DMS 273 (cell line): ENCODE measurements at regions not wholly inside any gene's neighbourhood (a gene's known extent, or its start where the extent isn't known, plus 50 kb on each side); places are given as distances from the start of the nearest gene placed in this dataset.
"Not testable (repeated sequence)": the region's sequence is repeated elsewhere in the genome, so short reads cannot be mapped to it uniquely, and the experiment has no call there.

ENCODE experiments used
- DNase-seq: peaks from one replicate; lab custom pipeline; 2025; ENCODE audit not compliant: unreplicated experiment; lab: John Stamatoyannopoulos, UW

GRCh38 chr13:90336507-90336906 lies 1011.0 kb upstream of the MIR17HG start:
- DNase-seq, result no peak

GRCh38 chr13:90341348-90341747 lies 1006.1 kb upstream of the MIR17HG start:
- not testable (repeated sequence) for DNase-seq

DNA sequence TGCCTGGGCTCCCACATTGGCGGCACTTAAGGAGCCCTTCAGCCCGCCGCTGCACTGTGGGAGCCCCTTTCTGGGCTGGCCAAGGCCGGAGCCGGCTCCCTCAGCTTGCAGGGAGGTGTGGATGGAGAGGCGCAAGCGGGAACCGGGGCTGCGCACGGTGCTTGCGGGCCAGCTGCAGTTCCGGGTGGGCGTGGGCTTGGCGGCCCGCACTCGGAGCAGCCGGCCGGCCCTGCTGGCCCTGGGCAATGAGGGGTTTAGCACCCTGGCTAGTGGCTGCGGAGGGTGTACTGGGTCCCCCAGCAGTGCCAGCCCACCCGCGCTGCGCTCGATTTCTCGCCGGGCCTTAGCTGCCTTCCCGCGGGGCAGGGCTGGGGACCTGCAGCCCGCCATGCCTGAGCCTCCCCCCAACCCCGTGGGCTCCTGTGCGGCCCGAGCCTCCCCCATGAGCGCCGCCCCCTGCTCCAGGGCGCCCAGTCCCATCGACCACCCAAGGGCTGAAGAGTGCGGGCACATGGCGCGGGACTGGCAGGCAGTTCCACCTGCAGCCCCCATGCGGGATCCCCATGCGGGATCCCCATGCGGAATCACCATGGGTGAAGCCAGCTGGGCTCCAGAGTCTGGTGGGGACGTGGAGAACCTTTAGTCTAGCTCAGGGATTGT lies 998.9 kb upstream of the MIR17HG start:
- DNase-seq, result not testable (repeated sequence)

- DNase-seq, result no peak
These were observed 994.7 kb upstream of the MIR17HG start for GRCh38 chr13:90352763-90353162.

DNA sequence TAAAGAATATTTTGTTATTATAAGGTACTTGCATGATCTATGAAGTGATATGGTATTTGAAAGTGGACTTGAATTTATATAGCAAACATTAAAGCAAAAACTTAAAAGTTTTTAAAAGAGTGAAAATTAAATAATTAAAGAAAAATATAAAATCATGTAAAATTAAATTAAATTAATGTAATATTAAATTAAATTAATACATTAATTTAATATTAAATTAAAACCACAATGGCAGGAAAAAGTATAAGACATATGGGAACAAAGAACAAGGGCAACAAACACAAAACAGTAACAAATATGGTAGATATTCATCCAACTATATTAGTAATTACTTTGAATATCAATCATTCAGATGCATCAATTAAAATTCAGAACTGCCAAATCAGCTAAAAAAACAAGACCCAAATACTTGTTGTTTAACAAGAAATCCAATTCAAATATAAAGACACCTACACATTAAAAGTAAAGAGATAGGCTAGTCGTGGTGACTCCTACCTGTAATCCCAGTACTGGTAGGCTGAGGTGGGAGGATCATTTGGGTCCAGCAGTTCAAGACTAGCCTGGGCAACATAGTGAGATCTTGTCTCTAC lies 992.2 kb upstream of the MIR17HG start:
- DNase-seq, result no peak

DNA sequence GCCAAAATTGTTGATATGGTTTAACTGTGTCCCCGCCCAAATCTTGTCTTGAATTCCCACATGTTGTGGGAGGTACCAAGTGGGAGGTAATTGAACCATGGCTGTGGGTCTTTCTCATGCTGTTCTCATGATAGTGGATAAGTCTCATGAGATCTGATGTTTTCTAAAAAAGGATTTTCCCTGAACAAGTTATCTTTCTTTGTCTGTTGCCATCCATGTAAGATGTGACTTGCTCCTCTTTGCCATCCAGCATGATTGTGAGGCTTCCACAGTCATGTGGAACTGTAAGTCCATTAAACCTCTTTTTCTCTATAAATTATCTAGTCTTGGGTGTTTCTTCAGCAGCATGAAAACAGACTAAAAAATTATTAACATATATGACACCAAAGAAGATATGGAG lies 986.7 kb upstream of the MIR17HG start:
- DNase-seq, result no peak

DNA sequence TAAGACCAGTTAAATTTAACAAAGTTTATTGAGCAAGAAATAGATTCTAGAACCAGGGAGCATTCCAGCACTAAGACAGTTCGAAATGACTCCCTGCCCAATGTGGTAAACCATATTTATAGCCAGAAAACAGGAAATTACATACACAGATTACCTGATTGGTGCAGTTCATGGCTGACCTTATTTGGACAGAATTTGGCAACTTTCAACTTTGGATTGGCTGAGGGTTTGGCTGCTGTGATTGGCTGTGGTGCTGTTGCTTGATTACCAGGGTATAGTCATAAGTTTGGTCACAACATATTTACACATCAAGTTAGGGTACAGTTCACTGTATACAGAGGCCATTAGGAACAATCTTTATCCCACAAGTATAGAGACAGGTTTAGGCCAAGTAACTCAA lies 984.8 kb upstream of the MIR17HG start:
- no peak for DNase-seq

- DNase-seq, result no peak
These were observed 982.4 kb upstream of the MIR17HG start for GRCh38 chr13:90365130-90365529.

GRCh38 chr13:90374168-90374567 lies 973.3 kb upstream of the MIR17HG start:
- no peak for DNase-seq

DNA sequence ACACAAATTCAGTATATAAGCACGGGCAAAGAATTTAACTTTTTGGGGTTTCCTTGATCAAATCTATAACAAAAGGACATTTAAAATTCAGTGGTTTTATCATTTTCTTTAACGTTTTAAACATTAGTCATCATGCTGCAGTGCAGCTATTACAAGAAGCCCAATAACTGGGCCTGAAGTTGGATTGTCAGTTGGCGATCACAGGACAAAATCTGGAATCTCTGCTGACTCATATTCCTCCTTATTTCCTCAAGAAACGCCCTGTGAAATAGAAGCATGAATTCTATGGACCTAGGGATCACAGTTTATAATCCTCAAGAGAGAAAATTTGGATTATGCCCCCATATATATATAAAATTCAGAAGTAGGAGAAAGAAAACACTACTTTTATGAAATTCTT lies 971.6 kb upstream of the MIR17HG start:
- no peak for DNase-seq

- no peak for DNase-seq
These were observed 965.1 kb upstream of the MIR17HG start for GRCh38 chr13:90382425-90382824.

DNA sequence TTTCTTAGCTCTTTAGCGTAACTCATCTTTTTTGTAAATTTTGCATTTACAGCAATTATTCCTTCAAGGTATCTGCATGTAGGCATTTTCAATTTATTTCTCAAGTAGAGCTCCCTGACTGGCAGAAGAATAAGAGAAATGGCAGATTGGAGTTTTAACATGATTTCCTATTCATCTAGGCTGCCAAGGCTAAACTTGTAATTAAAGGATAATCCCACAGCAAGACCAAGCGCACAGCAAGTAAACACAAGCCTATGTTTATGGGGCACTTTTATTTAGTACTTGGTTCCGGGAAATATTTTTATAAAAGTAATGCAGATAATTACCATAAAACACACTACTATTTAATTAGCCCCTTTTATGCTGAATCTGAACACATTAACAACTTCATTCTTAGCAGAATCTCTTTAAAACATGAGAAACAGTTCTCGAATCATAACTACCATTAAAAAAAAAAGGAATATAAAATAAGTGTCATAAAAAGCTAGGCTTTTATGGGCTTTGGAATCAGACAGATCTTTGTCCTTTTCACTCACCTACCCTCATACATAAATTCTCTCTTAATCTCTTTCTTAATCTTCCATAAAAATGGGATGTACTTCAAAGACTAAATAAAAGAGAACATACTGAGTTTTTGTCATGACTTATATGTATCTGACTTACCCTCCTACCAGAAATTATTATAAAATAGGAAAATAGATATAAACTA lies 961.6 kb upstream of the MIR17HG start:
- no peak for DNase-seq

GRCh38 chr13:90388887-90389452 lies 958.5 kb upstream of the MIR17HG start:
- no peak for DNase-seq

DNA sequence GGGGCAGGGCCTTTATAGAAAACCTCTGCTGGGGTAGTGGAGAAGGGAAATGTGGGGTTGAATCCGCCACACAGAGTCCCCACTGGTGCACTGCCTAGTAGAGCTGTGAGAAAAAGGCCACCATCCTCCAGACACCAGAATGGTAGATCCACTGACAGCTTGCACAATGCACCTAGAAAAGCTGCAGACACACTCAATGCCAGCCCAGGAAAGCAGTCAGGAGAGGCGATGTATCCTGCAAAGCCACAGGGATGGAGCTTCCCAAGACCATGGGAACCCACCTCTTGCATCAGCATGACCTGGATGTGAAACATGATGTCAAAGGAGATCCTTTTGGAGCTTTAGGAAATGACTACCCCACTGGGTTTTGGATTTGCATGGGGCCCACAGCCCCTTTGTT lies 958.0 kb upstream of the MIR17HG start:
- DNase-seq, result no peak

- no peak for DNase-seq
These were observed 954.1 kb upstream of the MIR17HG start for GRCh38 chr13:90393408-90393807.

DNA sequence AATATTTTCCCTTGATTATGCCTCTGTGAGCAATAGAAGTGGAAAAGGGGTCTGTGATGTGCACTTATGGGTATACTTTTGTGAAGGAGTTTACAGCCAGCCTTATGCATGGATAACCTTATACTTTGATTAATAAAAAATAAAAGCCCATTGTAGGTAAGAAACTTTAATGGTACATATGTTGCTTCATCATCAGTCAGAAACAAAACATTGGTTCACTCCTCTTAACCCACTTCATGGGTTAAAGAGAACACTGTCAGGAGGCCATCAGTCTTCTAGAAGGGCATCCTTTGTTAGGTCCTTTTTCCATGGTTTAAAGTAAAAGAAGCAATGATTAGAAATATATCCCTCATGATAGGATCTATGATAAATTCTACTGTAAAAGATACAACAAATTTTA lies 952.1 kb upstream of the MIR17HG start:
- no peak for DNase-seq

DNA sequence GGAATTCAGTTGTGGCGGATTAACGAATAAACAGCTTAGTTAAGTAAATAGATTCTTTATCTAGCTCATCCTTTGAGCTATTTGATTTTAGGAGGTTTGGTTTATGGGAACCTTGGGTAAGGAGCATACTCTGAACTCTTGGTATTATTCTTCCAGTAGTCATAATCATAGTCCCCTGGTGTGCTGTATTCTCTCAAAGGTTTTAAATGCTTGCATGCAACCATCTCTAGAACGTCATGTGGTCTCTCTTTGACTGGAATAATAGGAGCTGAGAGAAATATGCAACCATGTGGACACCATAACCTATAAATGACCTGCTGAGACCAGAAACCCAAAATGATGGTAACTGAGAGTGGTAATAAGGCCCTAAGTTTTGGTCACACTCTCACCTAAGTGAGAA lies 951.6 kb upstream of the MIR17HG start:
- no peak for DNase-seq

DNA sequence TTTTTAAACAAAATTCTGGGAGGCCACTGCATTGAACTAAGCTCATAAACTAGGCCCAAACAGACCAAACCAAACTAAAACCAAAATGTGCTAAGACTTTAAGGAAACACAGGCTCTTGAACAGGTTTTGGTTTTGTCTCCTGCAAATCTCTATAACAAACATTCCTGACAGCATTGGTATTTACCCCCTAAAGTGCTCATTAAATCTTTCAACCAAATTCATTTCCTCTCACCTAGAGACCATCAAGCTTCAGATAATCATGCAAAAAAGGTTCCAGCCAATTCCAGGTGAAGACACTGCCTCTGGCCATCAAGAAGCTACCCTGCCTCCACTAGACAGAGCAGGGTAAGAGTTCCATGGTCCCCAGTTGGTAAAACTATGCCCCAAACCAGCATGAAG lies 951.2 kb upstream of the MIR17HG start:
- DNase-seq, result no peak

GRCh38 chr13:90397503-90397902 lies 950.0 kb upstream of the MIR17HG start:
- DNase-seq, result no peak

GRCh38 chr13:90400372-90400771 lies 947.1 kb upstream of the MIR17HG start:
- no peak for DNase-seq

GRCh38 chr13:90401150-90401549 lies 946.3 kb upstream of the MIR17HG start:
- no peak for DNase-seq

DNA sequence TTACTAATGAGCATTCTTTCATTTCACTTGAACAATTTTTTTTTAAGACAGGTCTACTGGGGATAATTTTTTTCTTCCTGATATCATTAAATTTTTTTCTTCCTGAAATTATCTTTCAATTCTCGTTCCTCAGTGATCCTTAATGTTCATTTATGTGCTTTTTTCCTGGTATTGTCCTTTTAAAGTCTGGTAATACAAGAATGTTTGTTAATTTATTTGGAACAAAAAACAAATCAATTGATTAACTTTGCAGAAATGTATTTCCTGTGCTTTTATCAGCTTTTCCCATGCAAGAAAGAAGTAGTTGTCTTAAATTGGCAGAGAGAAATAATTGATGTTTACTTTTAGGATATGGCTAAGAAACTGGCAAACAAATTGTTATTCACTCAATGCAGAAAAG lies 945.4 kb upstream of the MIR17HG start:
- DNase-seq, result no peak
